ENCODE measurements at regions not wholly inside any gene's neighbourhood (a gene's known extent, or its start where the extent isn't known, plus 50 kb on each side); places are given as distances from the start of the nearest gene placed in this dataset.

GRCh38 chr2:38448692-38449410, 71.8 kb upstream of the ATL2 start:
- DNase-seq, result no peak

- DNase-seq, result no peak
Measured at GRCh38 chr2:38446906-38447561, 70.0 kb upstream of the ATL2 start.

DNA sequence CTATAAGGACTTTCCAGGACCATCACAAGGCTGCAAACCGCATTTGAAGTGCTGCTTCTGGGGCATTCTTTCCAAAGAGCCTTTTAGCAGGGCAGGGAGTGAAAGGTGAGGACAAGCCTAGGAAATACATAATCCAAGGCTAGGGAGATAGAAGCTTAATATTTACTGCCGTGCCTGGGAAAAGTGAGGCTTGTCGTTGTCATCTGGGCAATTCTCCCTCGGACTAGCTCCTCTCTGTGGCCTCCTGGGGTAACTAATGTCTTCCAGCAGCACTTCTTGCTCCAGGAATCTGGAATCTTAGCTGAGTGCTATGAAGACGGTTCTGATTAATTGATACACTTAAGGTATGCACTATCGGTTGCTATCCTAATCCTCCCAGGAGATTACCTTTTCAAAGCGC, 69.3 kb upstream of the ATL2 start:
- no peak for DNase-seq

- no peak for DNase-seq
Measured at GRCh38 chr2:38444247-38444646, 67.2 kb upstream of the ATL2 start.

DNA sequence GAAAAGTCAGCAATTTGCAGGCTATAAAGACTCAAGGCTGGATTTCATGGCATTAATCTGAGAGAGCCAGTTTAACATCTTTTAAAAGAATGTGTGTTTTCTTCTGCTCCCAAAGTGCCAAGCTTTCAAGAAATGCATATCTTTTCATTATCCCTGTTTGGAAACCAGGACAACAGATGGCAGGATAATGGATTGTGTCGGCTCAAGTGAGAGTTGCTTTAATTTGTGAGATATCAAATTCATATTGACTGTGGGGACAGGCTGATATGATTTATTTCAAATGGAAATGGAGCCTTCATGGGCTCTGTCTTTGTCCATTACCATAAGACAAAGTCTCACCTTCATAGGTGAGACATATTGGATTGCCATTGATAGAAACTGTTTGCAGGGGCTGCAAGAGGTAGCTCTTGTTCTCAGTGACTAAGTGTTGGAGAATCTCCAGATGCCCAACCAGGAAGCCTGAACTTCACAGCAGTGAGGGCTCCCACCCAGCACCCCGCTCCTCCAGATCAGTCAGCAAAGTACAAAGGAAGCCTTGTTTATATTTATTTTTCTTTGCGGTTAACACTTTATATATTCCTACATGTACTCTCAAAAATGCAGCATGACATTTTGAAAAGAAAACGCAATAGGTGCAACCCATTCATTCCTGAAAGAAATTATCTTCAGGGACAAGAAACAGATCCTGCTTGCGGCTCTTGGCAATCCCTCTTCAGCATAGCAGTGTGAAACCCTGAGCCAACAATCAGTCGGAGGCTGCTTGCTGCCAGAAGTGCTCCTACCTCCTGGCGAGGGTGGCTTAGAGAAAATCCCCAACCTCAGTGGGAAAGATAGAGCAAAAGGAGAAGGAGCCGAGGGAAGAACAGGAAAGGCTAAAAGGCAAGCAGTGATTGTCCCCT, 65.8 kb upstream of the ATL2 start:
- no peak for DNase-seq

DNA sequence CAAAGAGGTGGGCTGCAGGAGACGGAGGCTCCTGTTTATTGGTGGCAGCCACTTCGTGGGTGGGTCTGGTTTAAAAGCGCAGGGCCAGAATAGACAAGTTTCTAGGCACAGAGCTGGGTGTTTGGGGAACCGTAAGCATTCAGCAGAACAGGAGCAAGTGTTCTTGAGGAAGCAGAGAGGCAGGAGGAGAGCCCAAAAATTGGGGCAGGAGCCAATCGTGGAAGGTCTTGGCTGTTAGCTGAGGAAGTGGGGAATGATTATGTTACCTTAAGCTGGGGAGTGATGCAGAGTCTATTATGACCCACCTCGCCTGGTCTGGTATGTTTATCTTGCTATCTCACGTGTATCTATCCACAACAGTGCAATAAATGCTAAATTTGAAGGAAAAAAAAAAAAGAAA, 64.3 kb upstream of the ATL2 start:
- no peak for DNase-seq

- no peak for DNase-seq
Measured at GRCh38 chr2:38440655-38441054, 63.6 kb upstream of the ATL2 start.

DNA sequence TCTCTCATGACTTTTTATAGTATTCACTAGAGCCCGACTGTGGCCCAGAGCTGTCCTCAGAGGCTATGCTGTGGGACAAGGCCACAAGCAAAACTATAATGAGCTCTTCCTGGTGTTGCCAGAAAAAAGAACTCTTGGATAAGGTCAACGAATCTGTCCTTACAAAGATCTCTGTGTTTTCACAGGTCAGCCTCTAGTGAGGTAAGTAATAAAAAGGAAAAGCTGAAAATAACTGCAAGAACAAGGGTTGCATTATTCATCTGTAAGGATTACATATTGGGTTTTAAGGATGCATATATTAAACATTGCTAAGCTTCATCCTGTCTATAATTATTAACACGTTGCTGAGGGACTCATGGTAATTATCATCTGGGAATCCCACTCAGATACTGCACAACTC, 62.8 kb upstream of the ATL2 start:
- no peak for DNase-seq

GRCh38 chr2:38438883-38439612, 62.0 kb upstream of the ATL2 start:
- no peak for DNase-seq

GRCh38 chr2:38438133-38438882, 61.2 kb upstream of the ATL2 start:
- no peak for DNase-seq

DNA sequence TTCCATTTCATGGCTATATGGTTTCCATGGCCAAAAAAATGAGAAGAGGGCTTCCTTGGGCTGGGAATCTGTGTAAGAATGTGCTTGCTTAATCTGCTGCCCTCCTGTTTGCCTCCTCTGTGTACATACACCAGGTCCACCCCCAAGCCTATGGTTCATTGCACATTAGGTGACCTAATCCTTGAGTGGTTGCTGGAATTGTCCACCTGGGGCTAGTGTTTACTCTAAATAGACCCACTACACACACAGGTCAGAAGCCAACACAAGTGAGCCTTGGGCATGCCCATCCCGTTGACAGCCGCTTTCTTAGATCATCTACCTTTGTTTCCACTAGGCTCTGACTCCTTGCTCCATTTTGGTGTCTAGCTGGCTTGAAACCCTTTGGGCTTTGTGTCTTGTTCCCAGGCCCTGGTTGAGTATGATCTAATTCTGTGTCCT, 59.2 kb upstream of the ATL2 start:
- DNase-seq, result no peak

GRCh38 chr2:38435775-38436174, 58.7 kb upstream of the ATL2 start:
- no peak for DNase-seq

GRCh38 chr2:38434595-38434994, 57.5 kb upstream of the ATL2 start:
- no peak for DNase-seq

DNA sequence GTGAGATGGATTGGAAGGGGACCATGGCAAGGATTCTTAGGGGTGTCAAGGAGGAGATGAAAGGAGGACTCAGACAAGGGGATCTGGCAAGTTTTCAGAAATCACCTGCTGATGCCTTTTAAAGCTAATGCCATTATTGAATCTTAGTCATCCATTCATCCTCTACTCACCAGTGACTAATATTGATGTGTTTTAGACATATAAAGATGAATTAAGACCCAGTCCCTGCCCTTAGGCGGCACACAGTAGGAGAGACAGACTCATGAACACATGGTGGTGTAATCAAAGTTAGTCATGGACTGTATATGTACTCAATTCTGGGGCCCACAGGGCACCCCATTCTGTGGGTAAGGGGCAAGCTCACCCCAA, 56.5 kb upstream of the ATL2 start:
- no peak for DNase-seq

DNA sequence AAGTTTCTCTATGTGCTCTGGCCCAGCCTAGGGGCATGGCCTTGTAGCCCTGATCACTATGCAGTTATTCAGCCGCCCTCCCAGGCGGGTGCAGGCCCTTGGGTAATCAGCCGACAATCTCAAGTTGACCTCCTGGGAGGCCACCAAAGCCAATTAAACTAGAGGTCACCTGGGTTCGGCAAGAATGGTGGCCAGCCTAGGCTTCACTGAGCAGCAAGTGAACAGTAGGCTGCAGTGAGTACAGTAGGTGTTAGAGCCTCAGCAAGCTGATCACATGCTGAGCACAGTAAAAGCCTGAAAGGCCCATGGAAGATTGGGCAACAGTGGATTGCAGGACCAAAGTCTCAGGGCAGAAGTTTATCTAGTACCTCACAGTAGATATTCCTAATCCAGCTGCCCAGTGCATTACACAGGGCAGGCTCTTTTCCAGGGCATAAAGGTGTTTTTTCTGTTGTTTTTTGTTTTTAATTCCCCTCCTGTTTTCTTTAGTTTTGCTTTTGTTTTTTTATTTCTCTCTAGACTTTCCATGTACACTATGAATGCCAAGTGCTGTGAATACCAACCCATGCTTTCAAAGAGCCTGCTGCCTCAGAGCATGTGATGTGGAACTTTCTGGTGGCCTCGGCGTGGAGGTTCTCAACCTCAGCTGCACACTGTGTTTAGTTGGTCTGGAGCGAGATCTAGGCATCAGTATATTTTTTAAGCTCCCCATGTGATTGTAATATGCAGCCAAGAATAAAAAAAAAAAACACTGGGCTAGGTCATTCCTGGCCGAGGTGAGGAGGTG, 55.9 kb upstream of the ATL2 start:
- no peak for DNase-seq

DNA sequence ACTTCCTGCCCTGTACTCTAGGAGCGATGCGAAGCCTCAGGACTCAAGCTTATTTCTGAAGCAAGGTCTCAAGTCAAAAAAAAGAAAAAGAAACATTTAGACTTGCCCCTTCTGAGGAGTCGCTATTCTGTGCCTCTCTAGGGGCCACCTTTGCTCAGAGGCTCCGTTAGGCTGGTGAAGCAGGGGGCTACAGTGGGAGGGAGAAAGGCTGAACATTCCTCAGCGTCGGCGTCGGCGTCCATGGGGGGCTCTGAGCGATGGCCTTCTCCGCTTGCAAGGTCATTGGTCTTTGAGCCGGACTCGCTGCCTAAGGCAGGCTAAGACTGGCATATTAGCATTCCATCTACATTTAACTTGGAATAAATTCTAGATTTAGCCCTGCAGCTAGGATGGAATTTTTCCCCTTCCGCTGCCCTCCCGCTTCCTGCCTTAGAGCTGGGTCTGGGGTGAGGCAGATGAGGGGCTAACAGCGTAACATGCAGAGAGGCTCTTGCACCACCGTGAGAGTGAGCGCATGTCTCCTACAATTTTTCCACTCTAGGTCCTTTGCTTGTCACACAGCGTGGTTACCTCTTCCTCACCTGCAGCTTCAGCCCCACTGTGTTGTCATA, 53.6 kb upstream of the ATL2 start:
- DNase-seq, result no peak

GRCh38 chr2:38430196-38430595, 53.1 kb upstream of the ATL2 start:
- DNase-seq, result no peak

DNA sequence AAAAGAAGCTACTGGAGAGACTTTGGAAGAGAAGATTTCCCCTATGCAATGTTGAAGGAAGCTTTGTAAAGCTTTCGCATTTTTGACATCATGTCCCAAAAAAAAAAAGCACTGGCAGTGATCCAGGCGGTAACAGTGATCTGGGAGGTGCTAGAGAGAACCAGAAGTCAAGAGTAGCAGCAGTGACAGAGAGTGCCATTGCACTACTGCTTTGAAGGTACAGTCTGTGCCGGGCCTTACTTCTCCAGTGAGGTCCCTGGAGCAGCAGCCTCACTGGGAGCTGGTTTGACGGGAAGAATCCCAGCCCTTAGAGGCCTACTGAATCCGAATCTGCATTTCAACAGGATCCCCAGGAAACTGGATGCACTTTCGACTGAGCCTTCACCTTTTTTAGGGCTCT, 50.9 kb upstream of the ATL2 start:
- no peak for DNase-seq

DNA sequence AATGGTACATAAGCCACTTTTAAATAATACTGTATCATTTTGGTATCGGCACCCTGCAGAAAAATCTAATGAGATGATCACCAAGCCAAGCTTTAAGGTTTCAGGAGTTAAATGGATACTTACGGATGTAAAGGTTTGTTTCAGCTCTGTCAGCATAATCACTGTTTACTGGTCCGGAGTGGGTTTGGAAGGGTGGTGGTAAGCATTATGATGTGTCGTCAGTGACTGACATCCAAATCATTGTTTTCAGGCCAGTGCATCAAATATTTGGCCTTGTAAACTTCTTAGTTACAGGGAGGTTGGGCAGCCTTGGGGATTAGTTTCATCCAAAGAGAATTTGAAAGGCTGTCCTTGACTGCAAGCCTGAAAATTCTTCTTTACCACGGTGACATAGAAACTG, 50.0 kb upstream of the ATL2 start:
- DNase-seq, result no peak
